Vagina (tissue), 2 donors: ENCODE measurements at regions not wholly inside any gene's neighbourhood (a gene's known extent, or its start where the extent isn't known, plus 50 kb on each side); places are given as distances from the start of the nearest gene placed in this dataset.

Experiments used
- POLR2A ChIP-seq, 2 donors: fragments of 450-650 bp; IDR thresholded peaks; one replicate each; pipeline ENCODE4 v1.6.1; 2017; ENCODE audit warnings: antibody characterized with exemption in 2 of 2, mild to moderate bottlenecking in 2 of 2, moderate library complexity in 2 of 2
- POLR2AphosphoS5 ChIP-seq, 2 donors: sonication (generic); formaldehyde crosslinking; IDR thresholded peaks; one replicate each; pipeline ENCODE4 v1.9.0; 2017; ENCODE audit warnings: antibody characterized with exemption in 2 of 2, mild to moderate bottlenecking in 2 of 2, low read depth in 1 of 2; ENCODE audit not compliant: insufficient read depth in 1 of 2
- TF ChIP-seq, protein P1 (sequence below), 3 experiments: fragments of 450-650 bp in 2 of 3; fragments of 200-600 bp in 1 of 3; sonication (generic) in 1 of 3; IDR thresholded peaks; one replicate each; pipeline ENCODE4 v1.5.1; 2017 to 2019; ENCODE audit warnings: antibody characterized with exemption in 3 of 3, mild to moderate bottlenecking in 2 of 3, moderate library complexity in 2 of 3

DNA sequence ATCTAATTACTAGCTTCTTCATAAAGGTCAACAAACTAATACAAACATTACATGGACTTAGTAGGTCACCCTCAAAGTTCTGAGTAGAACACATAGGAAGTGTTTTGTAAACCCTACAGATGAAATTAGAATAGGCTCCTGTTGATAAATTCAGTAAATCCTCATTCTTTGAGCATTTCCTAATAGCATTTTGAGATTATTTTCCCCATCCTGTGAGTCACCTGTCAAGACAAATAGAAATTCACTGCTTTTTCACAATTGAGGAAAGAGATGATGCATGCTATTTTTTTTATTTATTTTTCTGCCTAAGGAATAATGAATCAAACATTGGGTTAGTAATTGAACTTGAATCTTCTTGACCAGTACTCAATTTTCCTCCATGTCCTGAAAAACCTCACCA, 666.7 kb upstream of the GOT2 start:
- TF ChIP-seq, protein P1, sequence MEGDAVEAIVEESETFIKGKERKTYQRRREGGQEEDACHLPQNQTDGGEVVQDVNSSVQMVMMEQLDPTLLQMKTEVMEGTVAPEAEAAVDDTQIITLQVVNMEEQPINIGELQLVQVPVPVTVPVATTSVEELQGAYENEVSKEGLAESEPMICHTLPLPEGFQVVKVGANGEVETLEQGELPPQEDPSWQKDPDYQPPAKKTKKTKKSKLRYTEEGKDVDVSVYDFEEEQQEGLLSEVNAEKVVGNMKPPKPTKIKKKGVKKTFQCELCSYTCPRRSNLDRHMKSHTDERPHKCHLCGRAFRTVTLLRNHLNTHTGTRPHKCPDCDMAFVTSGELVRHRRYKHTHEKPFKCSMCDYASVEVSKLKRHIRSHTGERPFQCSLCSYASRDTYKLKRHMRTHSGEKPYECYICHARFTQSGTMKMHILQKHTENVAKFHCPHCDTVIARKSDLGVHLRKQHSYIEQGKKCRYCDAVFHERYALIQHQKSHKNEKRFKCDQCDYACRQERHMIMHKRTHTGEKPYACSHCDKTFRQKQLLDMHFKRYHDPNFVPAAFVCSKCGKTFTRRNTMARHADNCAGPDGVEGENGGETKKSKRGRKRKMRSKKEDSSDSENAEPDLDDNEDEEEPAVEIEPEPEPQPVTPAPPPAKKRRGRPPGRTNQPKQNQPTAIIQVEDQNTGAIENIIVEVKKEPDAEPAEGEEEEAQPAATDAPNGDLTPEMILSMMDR (IDR thresholded peaks at IDR 0.05): no peak
- TF ChIP-seq POLR2A (IDR thresholded peaks at IDR 0.05): no peak
- TF ChIP-seq POLR2AphosphoS5 (IDR thresholded peaks at IDR 0.05; ENCODE audit: insufficient read depth in 1 of 2, low read depth in 1 of 2): no peak
